ENCODE measurements at regions not wholly inside any gene's neighbourhood (a gene's known extent, or its start where the extent isn't known, plus 50 kb on each side); places are given as distances from the start of the nearest gene placed in this dataset.

DNA sequence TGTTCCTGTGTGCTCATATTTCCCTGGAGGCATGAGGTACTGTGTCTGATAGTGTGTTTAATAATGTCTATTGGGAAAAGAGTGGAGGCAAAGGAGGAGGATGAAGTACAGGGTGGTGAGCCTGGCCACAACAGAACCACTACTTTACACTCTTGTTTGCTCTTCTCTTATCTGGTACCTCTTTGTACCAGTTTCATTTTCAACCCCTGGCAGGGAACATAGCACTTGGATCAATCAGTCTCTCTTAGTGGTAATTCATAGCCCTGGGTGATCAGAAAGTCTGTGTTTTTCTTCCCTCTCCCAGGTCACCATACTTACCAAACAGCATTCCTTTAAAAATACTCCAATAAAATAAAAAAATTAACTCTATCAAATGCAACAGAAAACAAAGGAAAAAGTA is 105.4 kb downstream of the DMRT2 start:
- TF ChIP-seq POLR2A (IDR thresholded peaks at IDR 0.05), result no peak
- TF ChIP-seq CTCF (IDR thresholded peaks at IDR 0.05), result no peak
- no peak for TF ChIP-seq EP300 (IDR thresholded peaks at IDR 0.05)
- no peak for TF ChIP-seq POLR2AphosphoS5 (IDR thresholded peaks at IDR 0.05)

All from stomach (tissue), 4 donors.